Lung (tissue), 11 donors: ENCODE measurements at regions not wholly inside any gene's neighbourhood (a gene's known extent, or its start where the extent isn't known, plus 50 kb on each side); places are given as distances from the start of the nearest gene placed in this dataset.

Source experiments
- ATAC-seq: fragments of 200-7000 bp; cut with Tn5 transposase; one replicate; pipeline ENCODE4 v1.9.1; 2020; ENCODE audit warnings: moderate number of reproducible peaks; ENCODE audit not compliant: insufficient read depth, low FRiP score
- DNase-seq, 3 donors: peaks; one replicate each; pipeline ENCODE4 v3.0.0-alpha.2; 2013 to 2017
- H3K27ac ChIP-seq, 2 donors: one replicate each; pipeline ENCODE4 v1.5.1; 2013; ENCODE audit warnings: mild to moderate bottlenecking in 2 of 2, moderate library complexity in 2 of 2, control low read depth in 1 of 2, inconsistent platforms in 1 of 2, low read depth in 1 of 2, low read length in 1 of 2
- H3K27me3 ChIP-seq, 3 donors: one replicate each; pipeline ENCODE4 v1.5.1; 2013; ENCODE audit warnings: low read length in 2 of 3; ENCODE audit not compliant: control insufficient read depth in 3 of 3, insufficient read depth in 3 of 3
- H3K36me3 ChIP-seq, 4 donors: one replicate each; pipeline ENCODE4 v1.5.1; 2013; ENCODE audit warnings: low read length in 4 of 4, mild to moderate bottlenecking in 1 of 4, moderate library complexity in 1 of 4; ENCODE audit not compliant: control insufficient read depth in 4 of 4, insufficient read depth in 4 of 4
- H3K4me1 ChIP-seq, 5 donors: one replicate each; pipeline ENCODE4 v1.5.1; 2013; ENCODE audit warnings: low read length in 5 of 5, mild to moderate bottlenecking in 2 of 5, moderate library complexity in 1 of 5; ENCODE audit not compliant: control insufficient read depth in 5 of 5, insufficient read depth in 5 of 5
- H3K4me3 ChIP-seq: one replicate; pipeline ENCODE4 v1.5.1; 2013; ENCODE audit warnings: mild to moderate bottlenecking, control low read depth, moderate library complexity
- H3K9ac ChIP-seq, 2 donors: one replicate each; pipeline ENCODE4 v1.5.1; 2013; ENCODE audit warnings: low read length in 2 of 2, control low read depth in 1 of 2; ENCODE audit not compliant: insufficient read depth in 1 of 2
- H3K9me3 ChIP-seq, 4 donors: one replicate each; pipeline ENCODE4 v1.5.1; 2013; ENCODE audit warnings: low read length in 3 of 4, mild to moderate bottlenecking in 1 of 4, moderate library complexity in 1 of 4; ENCODE audit not compliant: control insufficient read depth in 4 of 4, insufficient read depth in 3 of 4
- CTCF ChIP-seq: IDR thresholded peaks from 2 replicates; pipeline ENCODE4 v1.5.1; 2012; ENCODE audit warnings: mild to moderate bottlenecking; ENCODE audit errors: control extremely low read depth, extremely low read depth
- WGBS, 2 donors: extraction: QIAGEN DNeasy Blood & Tissue Kit; methylation state at CpG; one replicate each; pipeline ENCODE4 v1.1.7; 2013; 5-methylcytosine and 5-hydroxymethylcytosine counted together
- donor health status: control.
- donor health status: control.
- donor health status: Bipolar disorder and iron deficiency.
- donor health status: healthy.
- donor health status: DM: yes; HTN: yes; CAD: no.

- no peak for ATAC-seq
- H3K4me1 ChIP-seq, result no peaks in the 10 kb centered on the region
- H3K9me3 ChIP-seq, result peaks cover 0 to 3% (median 0%) of the 10 kb centered on the region in 4 donors
- no peak for TF ChIP-seq CTCF
- no peak overlapping the region for H3K4me3 ChIP-seq
- 88 to 94% methylated on average over 1 of the region's 1 CpG for WGBS, 2 donors
- no peaks in the 10 kb centered on the region for H3K36me3 ChIP-seq
- no peak for DNase-seq
- no peak overlapping the region for H3K27ac ChIP-seq
- H3K27me3 ChIP-seq, result no peaks in the 10 kb centered on the region
- no peak overlapping the region for H3K9ac ChIP-seq
These were observed 377.1 kb downstream of the LRRIQ3 start for GRCh38 chr1:73820843-73821242.

- Histone ChIP-seq H3K36me3 (no peaks in the 10 kb centered on the region), H3K9ac (no peak overlapping the region), H3K9me3 (peaks cover 0 to 3% (median 0%) of the 10 kb centered on the region in 4 donors), H3K27me3 (no peaks in the 10 kb centered on the region), H3K4me3 (no peak overlapping the region), H3K4me1 (peaks cover 0 to 8% (median 0%) of the 10 kb centered on the region in 5 donors), H3K27ac (no peak overlapping the region)
- ATAC-seq (no peak), DNase-seq (peak; percentile 26 to 73 (median 46))
- 48 to 67% methylated on average over 2 of the region's 2 CpGs for WGBS, 2 donors
- no peak for TF ChIP-seq CTCF
These were observed 384.3 kb downstream of the LRRIQ3 start for GRCh38 chr1:73813716-73814115.

- ATAC-seq (no peak), DNase-seq (no peak)
- no peak for TF ChIP-seq CTCF
- H3K9me3 ChIP-seq, result peaks cover 0 to 3% (median 0%) of the 10 kb centered on the region in 4 donors
- no peaks in the 10 kb centered on the region for H3K36me3 ChIP-seq
- H3K4me1 ChIP-seq, result peaks cover 0 to 8% (median 0%) of the 10 kb centered on the region in 5 donors
- no peak overlapping the region for H3K27ac ChIP-seq
- WGBS, 2 donors, result 73 to 81% methylated on average over 2 of the region's 2 CpGs
- no peaks in the 10 kb centered on the region for H3K27me3 ChIP-seq
- H3K9ac ChIP-seq, result no peak overlapping the region
- H3K4me3 ChIP-seq, result no peak overlapping the region
These were observed 384.7 kb downstream of the LRRIQ3 start for GRCh38 chr1:73813236-73813635.

- H3K9ac ChIP-seq, result no peak overlapping the region
- WGBS, 2 donors, result 80 to 82% methylated on average over 3 of the region's 3 CpGs
- DNase-seq, result no peak
- H3K27me3 ChIP-seq, result no peaks in the 10 kb centered on the region
- no peak overlapping the region for H3K4me3 ChIP-seq
- TF ChIP-seq CTCF, result no peak
- no peaks in the 10 kb centered on the region for H3K36me3 ChIP-seq
- no peak for ATAC-seq
- H3K4me1 ChIP-seq, result peaks cover 0 to 8% (median 0%) of the 10 kb centered on the region in 5 donors
- H3K9me3 ChIP-seq, result peaks cover 0 to 3% (median 0%) of the 10 kb centered on the region in 4 donors
- no peak overlapping the region for H3K27ac ChIP-seq
These were observed 386.2 kb downstream of the LRRIQ3 start for GRCh38 chr1:73811798-73812197.
